SK-N-SH (cell line): ENCODE measurements at regions not wholly inside any gene's neighbourhood (a gene's known extent, or its start where the extent isn't known, plus 50 kb on each side); places are given as distances from the start of the nearest gene placed in this dataset.

ENCODE experiments used
- CTCF ChIA-PET: fragments of 300-600, 350-600 bp; formaldehyde crosslinking; extraction: SDS; loops from one replicate; lab custom pipeline; 2021; lab: Yijun Ruan, JAX
- POLR2A ChIA-PET: fragments of 350-600 bp; sonication (Branson Sonifier 250); formaldehyde crosslinking; extraction: SDS; loops from one replicate; lab custom pipeline; 2020; ENCODE audit warnings: antibody characterized with exemption, inconsistent platforms; lab: Yijun Ruan, JAX
- DNase-seq: peaks from one replicate; pipeline ENCODE4 v3.0.0; 2012
- H2AFZ ChIP-seq: fragments of 200-600 bp; sonication (generic); 2 replicates; pipeline ENCODE4 v1.8.1; 2016; ENCODE audit warnings: antibody characterized with exemption, mild to moderate bottlenecking, low read depth
- H3F3A ChIP-seq: fragments of 200-600 bp; sonication (generic); replicated peaks from 2 replicates; pipeline ENCODE3; 2016; ENCODE audit warnings: antibody characterized with exemption, mild to moderate bottlenecking; ENCODE audit not compliant: insufficient read depth
- H3K27ac ChIP-seq, 2 experiments: fragments of 200-500 bp in 1 of 2; fragments of 200-600 bp in 1 of 2; sonication (Bioruptor generic) in 1 of 2; sonication (generic), shearing (Covaris generic) in 1 of 2; 2 replicates each; pipeline versions ENCODE4 v1.5.1 to v1.6.1; 2014 to 2016; ENCODE audit warnings: low read depth in 2 of 2, inconsistent platforms in 1 of 2, low read length in 1 of 2, mild to moderate bottlenecking in 1 of 2, mixed read lengths in 1 of 2
- H3K27me3 ChIP-seq: fragments of 200-600 bp; sonication (generic), shearing (Covaris generic); 2 replicates; pipeline ENCODE4 v1.6.1; 2016; ENCODE audit warnings: mixed run types; ENCODE audit not compliant: insufficient read depth
- H3K36me3 ChIP-seq, 2 experiments: fragments of 200-500 bp in 1 of 2; fragments of 200-600 bp in 1 of 2; sonication (Bioruptor generic) in 1 of 2; sonication (generic) in 1 of 2; replicated peaks in 1 of 2; 2 replicates each; pipeline versions ENCODE3 to v1.5.1; 2014 to 2016; ENCODE audit warnings: low read length in 1 of 2, mild to moderate bottlenecking in 1 of 2; ENCODE audit not compliant: insufficient read depth in 2 of 2, control insufficient read depth in 1 of 2
- H3K4me1 ChIP-seq, 2 experiments: fragments of 200-500 bp in 1 of 2; fragments of 200-600 bp in 1 of 2; sonication (Bioruptor generic) in 1 of 2; sonication (generic), shearing (Covaris generic) in 1 of 2; 2 replicates each; pipeline versions ENCODE4 v1.5.1 to v1.6.1; 2014 to 2016; ENCODE audit warnings: low read depth in 1 of 2, low read length in 1 of 2, mixed run types in 1 of 2; ENCODE audit not compliant: insufficient read depth in 2 of 2, control insufficient read depth in 1 of 2
- H3K4me2 ChIP-seq: fragments of 200-600 bp; sonication (generic), shearing (Covaris generic); 2 replicates; pipeline ENCODE4 v1.6.1; 2017; ENCODE audit warnings: mixed run types
- H3K4me3 ChIP-seq, 2 experiments: fragments of 200-500 bp in 1 of 2; fragments of 200-600 bp in 1 of 2; sonication (Bioruptor generic) in 1 of 2; sonication (generic), shearing (Covaris generic) in 1 of 2; 2 replicates each; pipeline versions ENCODE4 v1.5.1 to v1.8.1; 2014 to 2016; ENCODE audit warnings: low read depth in 2 of 2, inconsistent platforms in 1 of 2, low read length in 1 of 2, mild to moderate bottlenecking in 1 of 2, mixed read lengths in 1 of 2, moderate library complexity in 1 of 2
- H3K79me2 ChIP-seq: fragments of 200-600 bp; sonication (generic); 2 replicates; pipeline ENCODE4 v1.8.1; 2017; ENCODE audit warnings: mild to moderate bottlenecking; ENCODE audit not compliant: insufficient read depth
- H3K9ac ChIP-seq: fragments of 200-600 bp; sonication (generic); 2 replicates; pipeline ENCODE4 v1.6.1; 2017; ENCODE audit warnings: mixed run types
- H3K9me2 ChIP-seq: fragments of 200-600 bp; sonication (generic); 2 replicates; pipeline ENCODE4 v1.6.1; 2017; ENCODE audit warnings: mixed run types
- H3K9me3 ChIP-seq: fragments of 200-600 bp; sonication (generic); 2 replicates; pipeline ENCODE4 v1.6.1; 2017; ENCODE audit warnings: mixed run types, mild to moderate bottlenecking, moderate library complexity
- H4K20me1 ChIP-seq: fragments of 200-600 bp; sonication (generic); 2 replicates; pipeline ENCODE4 v1.6.1; 2017; ENCODE audit warnings: mild to moderate bottlenecking, mixed run types; ENCODE audit not compliant: insufficient read depth
- CTCF ChIP-seq: fragments of 200-600 bp; sonication (generic); IDR thresholded peaks from 2 replicates; pipeline ENCODE4 v1.6.1; 2017; ENCODE audit warnings: antibody characterized with exemption, mild to moderate bottlenecking, moderate library complexity
- ELF1 ChIP-seq: IDR thresholded peaks from 2 replicates; pipeline ENCODE4 v1.4.0; 2012
- EZH2phosphoT487 ChIP-seq: fragments of 200-600 bp; sonication (generic); IDR thresholded peaks from 2 replicates; pipeline ENCODE4 v1.6.1; 2017; ENCODE audit warnings: low read depth, mixed run types, mild to moderate bottlenecking, antibody characterized with exemption, moderate library complexity, borderline replicate concordance
- FOXM1 ChIP-seq: IDR thresholded peaks from 2 replicates; pipeline ENCODE4 v1.4.0; 2012; ENCODE audit warnings: low read depth, mild to moderate bottlenecking
- IRF3 ChIP-seq: fragments of 150-350 bp; IDR thresholded peaks from 2 replicates; pipeline ENCODE4 v1.6.1; 2016; ENCODE audit warnings: mild to moderate bottlenecking, low read depth, low read length
- MAX ChIP-seq: IDR thresholded peaks from 2 replicates; pipeline ENCODE4 v1.4.0; 2012; ENCODE audit warnings: low read depth
- MEF2A ChIP-seq: IDR thresholded peaks from 2 replicates; pipeline ENCODE4 v1.4.0; 2012; ENCODE audit warnings: low read depth, borderline replicate concordance
- NRF1 ChIP-seq: IDR thresholded peaks from 2 replicates; pipeline ENCODE4 v1.6.1; 2012; ENCODE audit warnings: low read depth, mild to moderate bottlenecking, low read length
- PBX3 ChIP-seq: IDR thresholded peaks from 2 replicates; pipeline ENCODE4; 2012
- POLR2AphosphoS5 ChIP-seq: IDR thresholded peaks from 2 replicates; pipeline ENCODE4 v1.6.1; 2012; ENCODE audit warnings: low read depth, low read length
- REST ChIP-seq: IDR thresholded peaks from 2 replicates; pipeline ENCODE4 v1.6.1; 2012; ENCODE audit warnings: mild to moderate bottlenecking, low read depth, low read length, moderate library complexity
- RFX5 ChIP-seq: IDR thresholded peaks from 2 replicates; pipeline ENCODE4 v1.6.1; 2012; ENCODE audit warnings: mild to moderate bottlenecking, improper control_type of control experiment, low read length
- RXRA ChIP-seq: IDR thresholded peaks from 2 replicates; pipeline ENCODE4 v1.4.0; 2012; ENCODE audit warnings: low read depth, mild to moderate bottlenecking, borderline replicate concordance
- SIN3A ChIP-seq: IDR thresholded peaks from 2 replicates; pipeline ENCODE4 v1.6.1; 2012; ENCODE audit warnings: low read depth, mild to moderate bottlenecking, low read length, moderate library complexity, borderline replicate concordance
- SMC3 ChIP-seq: IDR thresholded peaks from 2 replicates; pipeline ENCODE4 v1.6.1; 2012; ENCODE audit warnings: low read depth, low read length, improper control_type of control experiment
- TCF12 ChIP-seq: IDR thresholded peaks from 2 replicates; pipeline ENCODE4 v1.4.0; 2012
- USF1 ChIP-seq: IDR thresholded peaks from 2 replicates; pipeline ENCODE4 v1.4.0; 2012; ENCODE audit warnings: low read depth, borderline replicate concordance
- USF2 ChIP-seq: fragments of 150-350 bp; IDR thresholded peaks from 2 replicates; pipeline ENCODE4 v1.6.1; 2017; ENCODE audit warnings: antibody characterized with exemption, low read length, low read depth, borderline replicate concordance
- YY1 ChIP-seq: IDR thresholded peaks from 2 replicates; pipeline ENCODE4 v1.4.0; 2012; ENCODE audit warnings: low read depth, mild to moderate bottlenecking
- WGBS: methylation state at CpG from one replicate; pipeline ENCODE4 v1.1.6; 2017; ENCODE audit warnings: low lambda C conversion rate; 5-methylcytosine and 5-hydroxymethylcytosine counted together

- no peaks in the 10 kb centered on the region for H3K27me3 ChIP-seq
- no peaks in the 10 kb centered on the region for H3K79me2 ChIP-seq
- no peaks in the 10 kb centered on the region for H3K4me1 ChIP-seq
- no peak overlapping the region for H2AFZ ChIP-seq
- POLR2A ChIA-PET = no interaction called here
- CTCF ChIA-PET = no interaction called here
- no peaks in the 10 kb centered on the region for H3K9me2 ChIP-seq
- 63% methylated on average over 4 of the region's 4 CpGs for WGBS
- H3K9me3 ChIP-seq = peaks cover 4% of the 10 kb centered on the region
- no peak overlapping the region for H3K27ac ChIP-seq
- H3K9ac ChIP-seq = no peak overlapping the region
- DNase-seq = no peak
- H3K36me3 ChIP-seq = peaks cover 0 to 10% of the 10 kb centered on the region in 2 experiments
- peaks cover 5% of the 10 kb centered on the region for H3F3A ChIP-seq
- TF ChIP-seq CTCF (no peak), NRF1 (no peak), ELF1 (no peak), POLR2AphosphoS5 (no peak), RXRA (no peak), FOXM1 (no peak), RFX5 (no peak), SIN3A (no peak), USF1 (no peak), USF2 (no peak), MEF2A (no peak), YY1 (no peak), MAX (no peak)
- H4K20me1 ChIP-seq = no peaks in the 10 kb centered on the region
- H3K4me3 ChIP-seq = no peak overlapping the region
- H3K4me2 ChIP-seq = no peak overlapping the region
Observed at GRCh38 chr21:29448766-29449165, 150.0 kb downstream of the BACH1 start.

- H3K4me2 ChIP-seq = no peak overlapping the region
- no peak overlapping the region for H3K27ac ChIP-seq
- H3K27me3 ChIP-seq = no peaks in the 10 kb centered on the region
- no peak overlapping the region for H2AFZ ChIP-seq
- POLR2A ChIA-PET = no interaction called here
- CTCF ChIA-PET = interaction anchor here (0.8 kb wide), 1 partner anchor 16 kb away, joined by 3 read pairs; no protein-coding TSS in a partner anchor
- peaks cover 0 to 10% of the 10 kb centered on the region in 2 experiments for H3K36me3 ChIP-seq
- H3F3A ChIP-seq = peaks cover 5% of the 10 kb centered on the region
- H3K4me3 ChIP-seq = no peak overlapping the region
- 96% methylated on average over 6 of the region's 6 CpGs for WGBS
- no peaks in the 10 kb centered on the region for H3K9me2 ChIP-seq
- H3K4me1 ChIP-seq = no peaks in the 10 kb centered on the region
- DNase-seq = no peak
- no peak overlapping the region for H3K9ac ChIP-seq
- H3K9me3 ChIP-seq = peaks cover 4% of the 10 kb centered on the region
- no peaks in the 10 kb centered on the region for H3K79me2 ChIP-seq
- H4K20me1 ChIP-seq = no peaks in the 10 kb centered on the region
- TF ChIP-seq SMC3 (no peak), TCF12 (no peak), REST (no peak), EZH2phosphoT487 (no peak), IRF3 (no peak), PBX3 (no peak)
Observed at GRCh38 chr21:29449306-29449950, 150.7 kb downstream of the BACH1 start.
